ENCODE measurements at regions not wholly inside any gene's neighbourhood (a gene's known extent, or its start where the extent isn't known, plus 50 kb on each side); places are given as distances from the start of the nearest gene placed in this dataset.

DNA sequence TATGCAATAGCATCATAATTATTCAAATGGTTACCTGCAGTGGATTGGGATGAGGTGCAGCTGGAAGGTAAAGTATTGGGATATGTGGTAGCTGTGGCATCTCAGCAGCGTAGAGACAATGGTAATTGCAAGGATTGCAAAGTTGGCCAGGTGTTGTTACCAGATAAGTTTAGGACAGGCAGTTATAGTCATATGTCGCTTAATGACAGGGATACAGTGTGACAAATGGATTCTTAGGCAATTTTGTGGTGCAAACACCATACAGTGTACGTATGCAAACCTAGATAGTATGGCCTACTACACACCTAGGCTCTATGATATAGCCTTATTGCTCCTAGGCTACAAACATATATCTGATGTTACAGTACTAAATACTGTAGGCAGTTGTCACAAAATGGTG is 163.5 kb upstream of the LYZL2 start:
- Histone ChIP-seq H3K27ac (no peak overlapping the region), H3K4me1 (no peaks in the 10 kb centered on the region), H3K27me3 (no peaks in the 10 kb centered on the region), H3K36me3 (no peaks in the 10 kb centered on the region), H3K9me3 (no peaks in the 10 kb centered on the region), H3K4me3 (no peak overlapping the region)
- no peak for TF ChIP-seq POLR2A (IDR thresholded peaks at IDR 0.05)
- TF ChIP-seq, protein P1, sequence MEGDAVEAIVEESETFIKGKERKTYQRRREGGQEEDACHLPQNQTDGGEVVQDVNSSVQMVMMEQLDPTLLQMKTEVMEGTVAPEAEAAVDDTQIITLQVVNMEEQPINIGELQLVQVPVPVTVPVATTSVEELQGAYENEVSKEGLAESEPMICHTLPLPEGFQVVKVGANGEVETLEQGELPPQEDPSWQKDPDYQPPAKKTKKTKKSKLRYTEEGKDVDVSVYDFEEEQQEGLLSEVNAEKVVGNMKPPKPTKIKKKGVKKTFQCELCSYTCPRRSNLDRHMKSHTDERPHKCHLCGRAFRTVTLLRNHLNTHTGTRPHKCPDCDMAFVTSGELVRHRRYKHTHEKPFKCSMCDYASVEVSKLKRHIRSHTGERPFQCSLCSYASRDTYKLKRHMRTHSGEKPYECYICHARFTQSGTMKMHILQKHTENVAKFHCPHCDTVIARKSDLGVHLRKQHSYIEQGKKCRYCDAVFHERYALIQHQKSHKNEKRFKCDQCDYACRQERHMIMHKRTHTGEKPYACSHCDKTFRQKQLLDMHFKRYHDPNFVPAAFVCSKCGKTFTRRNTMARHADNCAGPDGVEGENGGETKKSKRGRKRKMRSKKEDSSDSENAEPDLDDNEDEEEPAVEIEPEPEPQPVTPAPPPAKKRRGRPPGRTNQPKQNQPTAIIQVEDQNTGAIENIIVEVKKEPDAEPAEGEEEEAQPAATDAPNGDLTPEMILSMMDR (IDR thresholded peaks at IDR 0.05): no peak
- no peak for DNase-seq

DNA sequence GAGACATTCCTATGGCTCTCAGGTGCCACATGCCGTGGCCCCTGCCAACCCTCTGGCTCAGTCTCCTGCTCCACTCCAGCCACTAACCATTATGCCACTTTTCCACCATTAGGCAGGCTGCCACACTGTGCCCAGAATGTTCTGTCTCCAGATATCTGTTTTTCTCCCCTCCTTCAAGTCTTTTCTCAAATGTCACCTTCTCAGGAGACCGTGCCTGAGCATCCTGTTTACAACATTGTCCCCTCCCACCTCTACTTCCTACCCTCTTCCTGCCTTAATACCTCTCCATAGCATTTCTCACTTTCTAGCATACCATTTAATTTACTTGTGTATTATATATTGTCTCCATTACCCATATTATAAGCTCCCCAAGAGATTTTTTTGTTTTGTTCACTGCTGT is 162.5 kb upstream of the LYZL2 start:
- no peak for DNase-seq
- H3K27ac ChIP-seq: no peak overlapping the region
- H3K36me3 ChIP-seq: no peaks in the 10 kb centered on the region
- H3K4me1 ChIP-seq: no peaks in the 10 kb centered on the region
- TF ChIP-seq, protein P1 (IDR thresholded peaks at IDR 0.05): no peak
- TF ChIP-seq POLR2A (IDR thresholded peaks at IDR 0.05): no peak
- H3K9me3 ChIP-seq: no peaks in the 10 kb centered on the region
- H3K4me3 ChIP-seq: no peak overlapping the region
- H3K27me3 ChIP-seq: no peaks in the 10 kb centered on the region

DNA sequence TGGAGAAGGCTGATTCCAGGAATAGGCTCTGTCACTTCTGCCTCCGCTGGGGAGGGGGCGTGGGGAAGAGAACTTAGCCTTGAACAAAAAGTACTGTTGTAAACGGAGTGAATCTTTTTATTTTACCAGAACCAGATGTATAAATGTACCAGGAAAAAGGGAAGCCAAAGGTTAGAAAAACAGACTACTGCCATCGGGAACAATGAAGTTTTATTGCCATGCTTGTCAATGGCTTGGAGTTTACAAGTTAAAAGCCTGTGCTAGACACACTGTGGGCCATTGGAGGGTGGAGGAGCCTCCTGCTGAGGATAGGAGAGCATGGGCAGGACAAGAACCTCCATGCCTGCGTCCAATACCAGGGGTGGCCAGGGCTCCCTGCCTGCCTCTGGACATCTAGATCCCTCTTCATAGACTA is 161.7 kb upstream of the LYZL2 start:
- H3K27me3 ChIP-seq: no peaks in the 10 kb centered on the region
- no peaks in the 10 kb centered on the region for H3K9me3 ChIP-seq
- no peaks in the 10 kb centered on the region for H3K36me3 ChIP-seq
- H3K4me1 ChIP-seq: no peaks in the 10 kb centered on the region
- H3K4me3 ChIP-seq: no peak overlapping the region
- TF ChIP-seq, protein P1 (IDR thresholded peaks at IDR 0.05): no peak
- TF ChIP-seq POLR2A (IDR thresholded peaks at IDR 0.05): no peak
- no peak overlapping the region for H3K27ac ChIP-seq
- DNase-seq: no peak

DNA sequence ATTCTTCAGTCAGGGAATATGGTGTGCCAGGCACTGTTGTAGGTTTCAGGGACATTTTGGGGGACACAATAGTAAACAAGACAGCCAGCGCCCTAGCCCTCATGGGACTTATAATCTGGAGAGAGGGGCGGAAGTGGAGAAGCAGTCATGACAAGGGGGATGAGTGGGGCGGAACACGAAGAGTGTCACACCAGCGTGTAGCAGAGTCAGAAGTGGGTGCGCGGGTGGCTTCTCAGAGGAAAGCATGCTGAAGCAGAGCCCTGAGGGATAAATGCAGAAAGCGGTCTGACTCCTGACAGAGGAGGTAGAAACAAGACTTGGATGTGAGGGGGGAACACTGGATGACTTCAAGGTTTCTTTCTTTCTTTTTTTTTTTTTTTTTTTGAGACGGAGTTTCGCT is 160.3 kb upstream of the LYZL2 start:
- Histone ChIP-seq H3K36me3 (no peaks in the 10 kb centered on the region), H3K4me1 (no peaks in the 10 kb centered on the region), H3K27me3 (no peaks in the 10 kb centered on the region), H3K27ac (no peak overlapping the region), H3K4me3 (no peak overlapping the region), H3K9me3 (no peaks in the 10 kb centered on the region)
- DNase-seq: no peak
- TF ChIP-seq, protein P1 (IDR thresholded peaks at IDR 0.05): no peak
- TF ChIP-seq POLR2A (IDR thresholded peaks at IDR 0.05): no peak

DNA sequence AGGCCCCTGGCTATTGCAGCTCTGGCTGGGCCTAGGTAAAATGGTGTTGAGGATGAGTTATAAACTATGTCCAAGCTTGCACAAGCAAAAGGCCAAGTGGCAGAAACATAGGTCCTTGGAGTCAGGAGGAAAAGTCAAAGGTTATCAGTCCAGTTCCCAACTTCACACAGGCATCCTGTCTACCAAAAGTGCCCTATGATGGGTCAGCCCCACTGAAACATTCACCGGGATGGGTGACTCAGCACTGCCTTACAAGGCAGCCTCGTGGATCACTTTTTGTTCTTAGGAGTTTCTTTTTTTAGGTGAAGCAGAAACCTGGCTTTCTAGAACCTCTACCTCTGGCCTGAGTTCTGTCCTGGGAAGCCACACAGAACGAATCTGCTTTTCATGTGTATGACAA is 158.8 kb upstream of the LYZL2 start:
- H3K9me3 ChIP-seq: no peaks in the 10 kb centered on the region
- H3K4me1 ChIP-seq: peaks cover 0 to 9% (median 2%) of the 10 kb centered on the region in 4 donors
- H3K27me3 ChIP-seq: no peaks in the 10 kb centered on the region
- TF ChIP-seq, protein P1 (IDR thresholded peaks at IDR 0.05): no peak
- TF ChIP-seq POLR2A (IDR thresholded peaks at IDR 0.05): no peak
- no peaks in the 10 kb centered on the region for H3K36me3 ChIP-seq
- no peak overlapping the region for H3K27ac ChIP-seq
- DNase-seq: no peak
- H3K4me3 ChIP-seq: no peak overlapping the region

DNA sequence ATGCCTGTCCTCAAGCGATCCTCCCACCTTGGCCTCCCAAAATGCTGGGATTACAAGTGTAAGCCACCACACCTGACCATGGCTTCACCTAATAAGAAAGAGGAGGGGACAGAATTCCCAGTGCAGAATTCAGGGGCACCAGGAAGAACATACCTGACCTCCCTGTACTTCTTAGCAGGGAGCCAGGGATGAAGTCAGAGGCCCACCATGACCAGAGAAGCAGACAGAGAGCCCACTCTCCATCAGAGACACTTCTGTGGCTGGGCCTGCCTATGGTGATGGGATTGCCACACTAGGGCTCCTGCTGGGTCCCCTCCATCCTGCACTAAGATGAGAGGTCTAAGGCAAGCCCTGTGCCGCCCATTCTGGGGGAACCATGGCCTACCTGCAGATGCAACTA is 157.4 kb upstream of the LYZL2 start:
- Histone ChIP-seq H3K27me3 (no peaks in the 10 kb centered on the region), H3K27ac (no peak overlapping the region), H3K4me1 (peaks cover 0 to 14% (median 2%) of the 10 kb centered on the region in 4 donors), H3K36me3 (no peaks in the 10 kb centered on the region), H3K4me3 (no peak overlapping the region), H3K9me3 (no peaks in the 10 kb centered on the region)
- TF ChIP-seq, protein P1 (IDR thresholded peaks at IDR 0.05): no peak
- no peak for TF ChIP-seq POLR2A (IDR thresholded peaks at IDR 0.05)
- no peak for DNase-seq

Measured in Peyer's patch (tissue), 4 donors.